Mesenteric fat pad (tissue), 1 donor: ENCODE measurements at regions not wholly inside any gene's neighbourhood (a gene's known extent, or its start where the extent isn't known, plus 50 kb on each side); places are given as distances from the start of the nearest gene placed in this dataset.
"Not testable (repeated sequence)": the region's sequence is repeated elsewhere in the genome, so short reads cannot be mapped to it uniquely, and the experiment has no call there.

Experiments used
- DNase-seq: peaks from one replicate; pipeline ENCODE4 v3.0.0-alpha.2; 2020; ENCODE audit warnings: low spot score
- donor health status: DM: yes; HTN: yes; CAD: no.

DNA sequence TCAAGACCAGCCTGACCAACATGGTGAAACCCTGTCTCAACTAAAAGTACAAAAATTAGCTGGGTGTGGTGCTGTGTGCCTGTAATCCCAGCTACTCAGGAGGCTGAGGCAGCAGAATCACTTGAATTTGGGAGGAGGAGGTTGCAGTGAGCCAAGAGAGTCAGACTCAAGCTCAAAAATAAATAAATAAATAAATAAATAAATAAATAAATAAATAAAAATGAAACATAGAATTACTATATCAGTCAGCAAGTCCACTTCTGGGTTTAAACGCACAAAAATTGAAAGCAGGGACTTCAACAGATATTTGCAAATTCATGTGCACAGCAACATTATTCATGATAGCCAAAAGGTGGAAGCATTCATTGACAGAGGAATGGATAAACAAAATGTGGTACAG, 875.2 kb upstream of the ALG10B start:
- not testable (repeated sequence) for DNase-seq

DNA sequence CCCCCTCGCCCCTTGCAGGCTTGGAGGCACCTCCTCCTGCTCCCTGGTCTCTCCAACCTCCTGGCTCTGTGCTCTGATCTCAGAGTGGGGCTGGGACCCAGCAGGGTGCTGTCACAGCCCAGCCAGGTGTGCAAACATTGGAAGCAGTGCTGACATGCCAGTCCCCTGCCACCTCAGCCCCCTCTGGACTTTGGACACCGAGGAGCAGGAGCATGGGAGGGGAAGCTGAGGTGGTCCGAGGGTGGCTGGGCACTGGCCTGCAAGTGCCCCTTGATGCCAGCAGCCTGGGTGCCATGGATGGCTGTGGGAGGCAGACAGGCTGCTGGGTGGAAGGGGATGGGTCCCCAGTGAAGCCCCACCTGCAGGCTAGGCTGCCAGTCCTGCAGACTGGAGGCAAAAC, 860.9 kb upstream of the ALG10B start:
- DNase-seq, result not testable (repeated sequence)

DNA sequence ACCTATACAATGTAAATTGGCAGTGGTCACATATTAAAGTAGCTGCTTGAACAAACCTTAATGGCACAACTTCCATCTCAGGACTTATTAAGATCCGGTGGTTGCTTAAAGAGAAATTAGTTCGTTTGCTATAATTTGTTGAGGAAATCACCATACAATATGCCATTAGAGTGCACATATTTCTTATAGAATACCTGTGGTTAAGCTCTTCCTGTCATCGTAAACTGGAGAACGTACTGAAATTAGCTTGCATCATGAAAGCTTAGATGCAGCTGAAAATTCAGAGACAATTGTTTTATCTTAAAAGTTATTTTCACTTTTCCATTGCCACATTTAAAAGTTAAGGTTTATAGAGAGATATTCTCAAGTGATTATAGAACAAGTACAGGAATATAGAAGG, 818.6 kb upstream of the ALG10B start:
- DNase-seq, result not testable (repeated sequence)

DNA sequence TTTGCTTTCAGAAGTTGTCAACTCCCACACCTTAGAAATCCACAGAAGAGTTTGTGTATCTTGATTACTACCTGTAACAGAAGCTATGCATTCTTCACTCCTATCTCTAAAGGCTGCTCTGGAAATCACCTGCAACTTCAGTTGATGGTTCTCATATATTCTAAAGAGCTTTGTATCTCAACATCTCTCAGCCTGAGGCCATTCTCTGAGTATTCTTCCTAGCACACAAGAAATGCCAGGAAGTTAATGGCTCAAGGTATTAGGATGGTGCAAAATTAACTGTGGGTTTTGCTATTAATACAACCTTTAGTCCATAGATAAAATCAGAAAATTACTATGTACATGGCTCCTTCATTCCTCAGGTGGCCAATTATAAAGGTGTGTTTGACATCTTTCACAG, 806.3 kb upstream of the ALG10B start:
- DNase-seq, result not testable (repeated sequence)

DNA sequence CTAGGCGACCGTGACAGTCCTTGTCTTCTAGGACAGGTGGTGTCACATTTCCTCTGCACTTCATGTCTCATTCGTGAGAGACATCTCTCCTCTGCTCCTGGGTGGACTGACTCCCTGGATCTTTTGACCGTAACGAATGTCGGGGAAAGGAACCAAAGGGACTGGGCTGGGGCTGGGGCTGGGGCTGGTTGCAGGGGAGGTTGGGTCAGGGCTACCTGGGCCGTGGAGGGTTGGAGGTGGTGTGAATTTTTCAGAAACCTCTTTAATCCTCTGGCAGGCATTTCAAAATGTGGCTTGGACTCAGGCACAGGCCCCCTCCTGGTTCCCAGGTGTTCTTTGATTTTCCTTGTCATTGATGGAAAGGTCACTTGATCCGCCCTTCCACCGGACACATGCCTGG, 776.0 kb upstream of the ALG10B start:
- not testable (repeated sequence) for DNase-seq

DNA sequence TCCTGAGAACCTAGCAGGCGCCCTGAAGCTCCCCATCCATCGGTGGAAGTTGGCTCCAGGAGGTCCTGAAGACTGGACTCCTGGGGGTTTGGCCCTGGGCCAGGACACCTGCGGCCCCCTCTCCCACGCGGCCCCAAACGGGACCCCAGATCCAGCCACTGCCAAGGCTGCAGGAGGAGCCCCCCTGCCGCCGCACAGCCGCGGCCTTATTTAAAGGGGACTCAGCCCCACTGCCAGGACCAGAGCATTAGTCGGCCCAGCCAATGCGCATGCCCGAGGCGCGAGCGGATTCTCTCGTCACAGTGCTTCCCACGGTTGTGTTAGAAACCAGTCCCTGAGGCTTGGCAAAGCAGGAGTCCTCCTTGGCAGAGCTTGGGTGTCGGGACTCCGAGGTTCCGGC, 775.2 kb upstream of the ALG10B start:
- DNase-seq, result no peak

DNA sequence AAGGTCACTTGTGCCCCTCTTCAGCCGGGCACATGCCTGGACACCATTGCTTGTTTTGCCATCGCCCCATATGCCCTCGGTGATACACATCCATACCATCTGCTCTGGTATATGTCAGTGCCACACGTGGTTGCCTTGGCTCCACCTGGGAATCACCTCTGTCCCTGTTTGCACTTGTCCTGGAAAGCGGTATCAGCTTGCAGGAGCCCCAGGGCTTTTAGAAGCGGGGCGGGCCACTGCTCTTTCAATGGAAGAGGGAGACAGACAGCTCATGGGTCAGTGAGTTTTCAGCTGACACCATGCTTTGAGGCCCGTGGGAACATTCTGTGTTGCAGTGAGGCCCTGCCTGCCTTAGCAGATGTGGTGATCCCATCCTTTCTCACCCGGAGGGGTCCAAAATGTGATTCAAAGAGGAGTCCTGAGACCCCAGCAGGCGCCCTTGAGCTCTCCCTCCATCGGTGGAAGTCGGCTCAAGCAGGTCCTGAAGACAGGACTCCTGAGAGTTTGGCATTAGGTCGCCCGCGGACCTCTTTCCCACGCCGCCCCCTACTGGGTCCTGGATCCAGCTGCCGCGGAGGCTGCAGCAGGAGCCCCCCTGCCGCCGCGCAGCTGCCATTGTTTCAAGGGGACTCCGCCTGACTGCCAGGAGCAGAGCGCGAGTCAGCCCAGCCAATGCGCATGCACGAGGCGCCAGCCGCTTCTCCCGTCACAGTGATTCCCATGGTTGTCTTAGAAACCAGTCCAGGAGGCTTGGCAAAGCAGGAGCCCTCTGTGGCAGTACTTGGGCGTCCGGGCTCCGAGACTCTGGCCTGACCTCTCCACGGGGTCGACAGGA, 773.2 kb upstream of the ALG10B start:
- DNase-seq, result no peak

DNA sequence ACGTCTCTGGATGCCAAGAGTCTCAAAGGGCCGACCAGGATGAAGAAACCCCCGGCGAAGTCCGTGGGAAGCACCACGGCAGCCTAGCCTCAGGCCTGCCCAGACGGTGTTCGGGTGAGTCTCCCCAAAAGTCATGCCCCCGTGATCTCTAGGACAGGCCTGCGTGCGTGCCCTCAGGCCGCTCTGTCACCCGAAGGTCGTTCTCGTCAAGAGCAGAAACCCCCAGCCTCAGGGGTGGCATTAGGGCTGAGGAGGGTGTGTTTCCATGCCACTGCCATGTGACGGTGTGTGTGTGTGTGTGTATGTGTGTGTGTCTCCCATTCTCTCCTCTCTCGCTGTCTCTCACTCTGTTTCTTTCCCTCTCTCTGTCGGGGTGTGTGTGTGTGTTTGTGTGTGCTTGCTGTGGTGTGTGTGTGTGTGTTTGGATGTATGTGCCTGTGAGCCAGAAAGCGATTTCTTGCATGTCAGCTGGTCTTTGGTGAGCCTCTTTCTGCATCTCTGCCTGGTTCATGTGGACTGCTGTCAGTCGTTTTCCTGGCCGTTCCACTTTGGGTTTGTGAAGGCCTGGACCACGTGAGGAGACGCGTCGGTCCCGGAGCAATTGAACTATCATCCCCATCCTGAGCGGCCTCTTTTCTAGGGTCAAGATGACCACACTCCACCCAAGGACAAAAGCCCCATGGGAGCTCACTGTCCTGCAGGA, 772.5 kb upstream of the ALG10B start:
- DNase-seq, result peak; percentile 47

DNA sequence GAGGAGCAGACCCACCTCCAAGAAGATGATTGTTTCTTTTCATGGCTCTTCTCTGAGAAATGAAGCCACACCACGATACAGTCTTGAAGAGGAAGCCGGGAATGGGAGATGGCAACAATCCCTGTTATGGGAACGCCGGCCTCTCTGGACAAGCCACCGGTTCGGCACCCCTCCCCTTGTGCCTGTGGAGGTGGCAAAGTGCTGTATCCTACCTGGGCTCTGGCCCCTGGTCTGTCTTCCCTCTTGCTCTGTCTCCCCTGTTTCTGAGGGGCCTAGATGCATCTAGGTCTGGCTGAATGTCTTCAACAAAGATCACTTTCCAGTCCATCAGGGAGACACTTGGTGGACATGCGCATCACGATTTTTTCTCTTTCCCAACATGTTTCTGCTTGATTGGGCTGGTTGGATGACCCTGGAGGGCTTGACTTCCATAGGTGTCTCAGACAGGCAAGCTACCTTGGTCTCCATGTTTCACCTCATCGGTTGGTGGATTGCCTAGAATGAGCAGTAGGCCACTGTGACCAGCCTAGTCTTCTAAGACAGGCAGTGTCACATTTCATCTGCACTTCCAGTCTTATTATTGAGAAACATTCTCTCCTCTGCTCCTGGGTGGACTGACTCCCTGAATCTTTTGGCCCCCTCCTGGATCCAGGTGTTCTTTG, 771.8 kb upstream of the ALG10B start:
- DNase-seq, result peak; percentile 43

DNA sequence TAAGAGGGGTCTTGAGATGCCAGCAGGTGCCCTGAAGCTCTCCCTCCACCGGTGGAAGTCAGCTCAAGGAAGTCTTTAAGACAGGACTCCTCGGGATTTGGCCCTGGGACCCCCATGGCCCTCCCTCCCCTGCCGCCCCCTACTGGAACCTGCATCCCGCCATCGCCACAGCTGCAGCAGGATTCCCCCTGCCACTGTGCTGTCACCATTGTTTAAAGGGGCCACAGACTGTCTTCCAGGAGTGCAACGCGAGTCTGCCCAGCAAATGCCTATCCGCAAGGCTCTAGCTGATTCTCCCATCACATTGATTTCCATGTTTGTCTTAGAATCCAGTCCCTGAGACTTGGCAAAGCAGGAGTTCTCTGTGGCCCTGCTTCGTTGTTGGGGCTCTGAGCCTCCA, 770.8 kb upstream of the ALG10B start:
- peak; percentile 47 for DNase-seq

DNA sequence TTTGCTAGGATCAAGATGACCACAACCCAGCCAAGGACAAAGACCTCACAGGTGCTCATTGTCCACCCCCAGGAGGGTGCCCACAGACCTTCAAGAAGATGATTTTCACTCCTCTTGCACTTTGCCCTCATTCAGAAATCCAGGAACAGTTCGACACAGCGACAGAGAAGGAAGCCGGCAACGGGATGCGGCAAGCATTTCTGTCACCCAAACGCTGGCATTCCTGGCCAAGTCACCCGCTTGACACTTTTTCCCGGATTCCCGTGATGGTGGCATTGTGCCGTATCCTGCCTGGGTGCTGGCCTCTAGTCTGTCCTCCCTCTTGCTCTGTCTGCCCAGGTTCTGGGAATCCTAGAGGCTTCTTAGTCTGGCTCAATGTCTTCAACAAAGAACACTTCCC, 770.4 kb upstream of the ALG10B start:
- peak; percentile 79 for DNase-seq

DNA sequence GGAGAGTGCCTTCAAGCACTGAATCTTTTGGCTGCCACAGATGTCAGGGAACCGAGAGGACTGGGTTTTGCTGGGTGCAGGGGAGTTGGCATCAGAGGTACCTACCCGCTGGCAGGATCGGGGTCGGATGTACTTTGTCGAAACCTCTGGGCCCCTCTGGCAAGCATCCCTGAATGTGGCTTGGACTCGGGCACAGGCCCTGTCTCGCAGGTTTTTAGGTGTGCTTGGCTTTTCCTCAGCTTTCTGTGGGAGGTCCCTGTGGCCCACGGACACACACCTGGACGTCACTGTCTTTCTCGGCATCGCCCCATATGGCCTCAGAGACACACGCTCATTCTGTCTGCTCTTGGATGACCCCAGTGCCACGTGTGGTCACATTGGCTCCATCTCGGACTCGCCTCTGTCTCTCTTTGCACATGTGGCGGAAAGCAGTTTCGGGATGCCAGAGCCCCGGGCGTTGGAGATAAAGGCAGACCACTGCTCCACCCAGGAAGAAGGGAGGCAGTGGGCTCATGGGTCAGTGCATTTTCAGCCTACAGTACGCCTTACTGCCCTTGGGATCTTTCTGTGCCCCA, 769.6 kb upstream of the ALG10B start:
- DNase-seq, result peak; percentile 73

DNA sequence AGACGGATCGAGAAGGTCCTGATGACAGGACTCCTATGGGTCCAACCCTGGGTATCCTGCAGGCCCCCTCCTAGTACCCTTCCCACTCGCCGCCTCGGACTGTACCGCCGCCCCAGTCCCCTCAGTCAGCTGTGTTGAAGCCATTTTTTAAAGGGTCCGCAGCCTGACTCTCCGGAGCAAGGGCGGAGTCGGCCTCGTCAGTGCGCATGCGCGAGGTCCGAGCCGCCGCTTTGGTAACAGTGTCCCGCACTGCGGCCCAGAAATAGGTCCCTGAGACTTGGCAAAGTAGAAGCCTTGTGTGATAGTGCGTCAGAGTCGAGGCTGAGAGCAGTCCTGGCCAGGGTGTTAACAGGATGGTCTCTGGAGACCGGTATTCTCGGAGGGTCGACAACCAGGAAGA, 769.0 kb upstream of the ALG10B start:
- peak; percentile 75 for DNase-seq

DNA sequence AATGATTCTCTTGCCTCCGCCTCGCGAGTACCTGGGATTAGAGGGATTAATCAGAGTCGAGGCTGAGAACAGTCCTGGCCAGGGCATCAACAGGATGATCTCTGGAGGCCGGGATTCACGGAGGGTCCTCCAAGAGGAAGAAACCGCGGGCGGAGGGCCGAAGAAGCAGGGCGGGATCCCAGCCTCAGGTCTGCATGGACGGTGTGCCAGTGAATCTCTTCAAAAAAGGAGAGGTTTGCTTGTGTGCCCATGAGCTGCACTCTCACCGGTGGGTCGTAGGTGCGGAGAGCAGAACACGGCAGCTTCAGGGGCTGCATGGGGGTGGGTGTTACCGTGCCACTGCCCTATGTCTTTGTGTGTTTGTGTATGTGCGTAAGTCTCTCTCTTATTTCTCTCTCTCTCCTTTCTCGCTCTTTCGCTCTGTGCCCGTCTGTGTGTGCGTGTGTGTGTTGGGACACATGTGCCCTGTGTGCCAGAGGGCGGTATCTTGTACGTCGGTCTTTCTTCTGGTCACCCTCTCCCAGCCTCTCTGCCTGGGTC, 768.2 kb upstream of the ALG10B start:
- peak; percentile 71 for DNase-seq

DNA sequence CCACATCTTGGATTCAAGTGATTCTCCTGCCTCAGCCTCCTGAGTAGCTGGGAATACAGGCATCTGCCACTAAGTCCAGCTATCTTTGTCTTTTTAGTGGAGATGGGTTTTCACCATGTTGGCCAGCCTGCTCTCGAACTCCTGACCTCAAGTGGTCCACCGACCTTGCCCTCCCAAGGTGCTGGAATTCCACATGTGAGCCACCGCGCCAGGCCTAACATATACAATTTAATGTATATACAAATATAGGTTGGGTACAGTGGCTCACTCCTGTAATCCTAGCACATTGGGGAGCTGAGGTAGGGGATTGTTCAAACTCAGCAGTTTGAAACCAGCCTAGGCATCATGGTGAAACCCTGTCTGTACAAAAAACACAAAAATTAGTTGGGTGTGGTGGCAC, 759.6 kb upstream of the ALG10B start:
- not testable (repeated sequence) for DNase-seq

DNA sequence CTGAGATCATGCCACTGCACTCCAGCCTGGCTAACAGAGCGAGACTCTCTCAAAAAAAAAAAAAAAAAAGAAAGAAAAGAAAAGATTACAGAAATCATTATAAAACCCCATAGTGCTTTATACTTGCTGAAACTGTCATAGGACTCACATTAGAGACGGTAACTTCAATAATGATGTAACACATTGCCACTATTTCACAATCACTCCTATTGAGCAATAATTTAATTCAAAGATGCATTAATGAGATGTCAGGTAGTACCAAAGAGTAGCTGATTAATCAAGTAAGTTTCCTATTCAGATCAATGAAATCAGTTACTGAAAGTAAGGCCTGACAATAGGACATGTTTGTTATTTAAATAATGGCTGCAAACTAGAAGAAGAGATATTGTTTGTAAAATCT, 751.5 kb upstream of the ALG10B start:
- DNase-seq, result no peak

DNA sequence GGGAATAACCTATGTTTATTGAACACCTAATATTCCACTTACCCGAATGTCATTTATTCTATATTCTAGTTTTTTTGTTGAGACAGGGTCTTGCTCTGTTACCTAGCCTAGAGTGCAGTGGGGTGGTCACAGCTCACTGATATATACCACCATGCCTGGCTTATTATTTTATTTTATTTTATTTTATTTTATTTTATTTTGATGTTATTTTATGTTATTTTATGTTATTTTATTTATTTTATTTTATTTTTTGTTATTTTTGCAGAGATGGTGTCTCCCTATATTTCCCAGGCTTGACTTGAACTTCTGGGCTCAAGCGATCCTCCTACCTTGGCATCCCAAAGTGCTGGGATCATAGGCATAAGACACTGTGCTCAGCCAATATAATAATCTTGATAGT, 746.0 kb upstream of the ALG10B start:
- DNase-seq, result not testable (repeated sequence)
